ENCODE measurements at regions not wholly inside any gene's neighbourhood (a gene's known extent, or its start where the extent isn't known, plus 50 kb on each side); places are given as distances from the start of the nearest gene placed in this dataset.

GRCh38 chr4:159498446-159499115, 395.7 kb downstream of the RAPGEF2 start:
- WGBS, 2 experiments (ENCODE audit: extremely low coverage in 1 of 2, insufficient coverage in 1 of 2, insufficient read length in 1 of 2, insufficient replicate concordance in 2 of 2, low coverage in 1 of 2, low lambda C conversion rate in 2 of 2, missing lambda C conversion rate in 1 of 2) = 68% methylated on average over 5 of the region's 5 CpGs; no CpG with 5 or more reads in 1 of the 2 experiments
- H3K56ac ChIP-seq (replicated peaks; ENCODE audit: insufficient read length, low read depth, low read length) = no peak overlapping the region
- no peak overlapping the region for H3K4me2 ChIP-seq (ENCODE audit: insufficient read depth in 1 of 2, low read depth in 2 of 2, low read length in 2 of 2)
- ChIA-PET CTCF (ENCODE audit: partially characterized antibody) (no interaction called here), POLR2A (ENCODE audit: partially characterized antibody) (no interaction called here)
- DNase-seq (ENCODE audit: low read depth in 1 of 2, low spot score in 2 of 2) = no peak
- no peak overlapping the region; the same call in 1 of the 2 replicates for H3K27ac ChIP-seq (ENCODE audit: low read depth, low read length)
- H3K36me3 ChIP-seq (ENCODE audit: control insufficient read depth in 2 of 4, insufficient read depth in 4 of 4, low read length in 3 of 4) = no peaks in the 10 kb centered on the region
- H4K91ac ChIP-seq (replicated peaks; ENCODE audit: insufficient read length, low read length) = no peak overlapping the region
- no peaks in the 10 kb centered on the region for H4K20me1 ChIP-seq (replicated peaks in 1 of 2; ENCODE audit: control insufficient read depth in 1 of 2, insufficient read depth in 2 of 2, low read length in 2 of 2)
- H3K9ac ChIP-seq (replicated peaks in 1 of 4; ENCODE audit: extremely low read depth in 1 of 4, low read depth in 3 of 4, low read length in 3 of 4) = no peak overlapping the region
- no peak overlapping the region for H3K14ac ChIP-seq (ENCODE audit: insufficient read length)
- no peak overlapping the region for H2BK12ac ChIP-seq (ENCODE audit: low read depth, low read length)
- no peaks in the 10 kb centered on the region for H3K79me1 ChIP-seq (ENCODE audit: low read depth, low read length)
- no peaks in the 10 kb centered on the region for H3K79me2 ChIP-seq (ENCODE audit: control insufficient read depth in 1 of 2, insufficient read depth in 2 of 2, low read length in 2 of 2)
- no peak overlapping the region for H3K23ac ChIP-seq (ENCODE audit: insufficient read length)
- no peaks in the 10 kb centered on the region for H3K27me3 ChIP-seq (replicated peaks in 1 of 4; ENCODE audit: control insufficient read depth in 3 of 4, extremely low read depth in 1 of 4, insufficient read depth in 3 of 4, low read length in 3 of 4)
- no peak overlapping the region for H2BK120ac ChIP-seq (replicated peaks; ENCODE audit: low read depth, low read length)
- H3K4me1 ChIP-seq (replicated peaks in 1 of 4; ENCODE audit: control insufficient read depth in 3 of 4, insufficient read depth in 4 of 4, low read length in 3 of 4) = peaks cover 2 to 5% (median 2%) of the 10 kb centered on the region in 4 experiments; a peak in 5 of 7 replicates
- H2BK20ac ChIP-seq (ENCODE audit: low read length) = no peak overlapping the region
- 0 out of 2 replicates have a peak overlapping the region, but pooled peaks have one; percentile 54 for H2BK15ac ChIP-seq (ENCODE audit: low read length)
- no peak overlapping the region for H4K8ac ChIP-seq (ENCODE audit: extremely low read depth, insufficient read depth, low read length)
- H3K9me3 ChIP-seq (ENCODE audit: insufficient read depth in 2 of 2, low read depth in 1 of 2, low read length in 1 of 2) = 0 out of 4 replicates have a peak, but pooled peaks cover 0 to 1% of the 10 kb centered on the region in 2 experiments
- H2AFZ ChIP-seq (ENCODE audit: low read length) = 0 out of 2 replicates have a peak overlapping the region, but pooled peaks have one; percentile 77
- no peaks in the 10 kb centered on the region for H3K23me2 ChIP-seq (ENCODE audit: low read depth, low read length)
- no peak overlapping the region for H3K4me3 ChIP-seq (ENCODE audit: extremely low read depth in 1 of 4, insufficient read depth in 2 of 4, low read depth in 3 of 4, low read length in 4 of 4)
- no peak for FAIRE-seq
- no peak overlapping the region for H3K18ac ChIP-seq (ENCODE audit: extremely low read depth, low read length)
- H4K5ac ChIP-seq (ENCODE audit: insufficient read length, low read depth, low read length) = no peak overlapping the region
- no peak overlapping the region for H2BK5ac ChIP-seq (ENCODE audit: low read depth, low read length)
- no peak overlapping the region for H2AK5ac ChIP-seq (ENCODE audit: low read depth, low read length)
- no peak overlapping the region for H3K4ac ChIP-seq (replicated peaks; ENCODE audit: insufficient read length, low read depth, low read length)
- TF ChIP-seq SP2 (IDR thresholded peaks at IDR 0.05; ENCODE audit: low read length) = no peak
- no peak for TF ChIP-seq ATF2 (IDR thresholded peaks at IDR 0.05; ENCODE audit: low read length)
- no peak for TF ChIP-seq CTCF (IDR thresholded peaks at IDR 0.05; ENCODE audit: control extremely low read depth in 1 of 3, insufficient read depth in 1 of 3, low read depth in 1 of 3, low read length in 3 of 3)
- no peak for TF ChIP-seq GABPA (IDR thresholded peaks at IDR 0.05; ENCODE audit: borderline replicate concordance, insufficient read depth, low read length)
- TF ChIP-seq KDM5A (IDR thresholded peaks at IDR 0.05; ENCODE audit: low read length) = no peak
- TF ChIP-seq RFX5 (IDR thresholded peaks at IDR 0.05; ENCODE audit: borderline replicate concordance, low read depth, low read length) = no peak
- TF ChIP-seq POLR2AphosphoS5 (IDR thresholded peaks at IDR 0.05; ENCODE audit: low read depth, low read length) = no peak
- TF ChIP-seq CHD1 (IDR thresholded peaks at IDR 0.05; ENCODE audit: low read depth, low read length) = no peak

All from H1 (cell line).